ENCODE measurements at regions not wholly inside any gene's neighbourhood (a gene's known extent, or its start where the extent isn't known, plus 50 kb on each side); places are given as distances from the start of the nearest gene placed in this dataset.

DNA sequence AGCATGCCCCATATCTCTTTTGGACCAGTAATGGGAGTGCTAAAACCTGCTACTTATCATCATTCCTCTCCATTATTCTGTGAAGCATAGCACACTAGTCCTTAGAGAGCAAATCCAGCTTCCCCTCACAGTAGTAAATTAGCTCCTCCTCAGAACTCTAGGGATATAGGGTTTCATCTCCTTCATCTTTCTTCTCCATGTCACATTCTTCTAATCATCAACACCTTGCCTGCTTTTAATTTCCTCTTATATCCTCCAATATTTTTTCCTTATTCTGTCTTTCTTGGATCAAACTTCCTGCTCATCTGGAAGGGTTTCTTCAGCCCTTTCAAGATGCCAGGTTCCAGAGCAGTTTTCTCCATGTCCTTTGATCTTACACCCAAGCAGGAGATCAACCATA is 321.4 kb upstream of the ACVR2A start:
- ChIA-PET CTCF (interaction anchor here (1.0 kb wide), 1 partner anchor 10 kb away, joined by 3 read pairs; no protein-coding TSS in a partner anchor), POLR2A (no interaction called here)
- DNase-seq (ENCODE audit: extremely low spot score): no peak
- TF ChIP-seq, protein P1, sequence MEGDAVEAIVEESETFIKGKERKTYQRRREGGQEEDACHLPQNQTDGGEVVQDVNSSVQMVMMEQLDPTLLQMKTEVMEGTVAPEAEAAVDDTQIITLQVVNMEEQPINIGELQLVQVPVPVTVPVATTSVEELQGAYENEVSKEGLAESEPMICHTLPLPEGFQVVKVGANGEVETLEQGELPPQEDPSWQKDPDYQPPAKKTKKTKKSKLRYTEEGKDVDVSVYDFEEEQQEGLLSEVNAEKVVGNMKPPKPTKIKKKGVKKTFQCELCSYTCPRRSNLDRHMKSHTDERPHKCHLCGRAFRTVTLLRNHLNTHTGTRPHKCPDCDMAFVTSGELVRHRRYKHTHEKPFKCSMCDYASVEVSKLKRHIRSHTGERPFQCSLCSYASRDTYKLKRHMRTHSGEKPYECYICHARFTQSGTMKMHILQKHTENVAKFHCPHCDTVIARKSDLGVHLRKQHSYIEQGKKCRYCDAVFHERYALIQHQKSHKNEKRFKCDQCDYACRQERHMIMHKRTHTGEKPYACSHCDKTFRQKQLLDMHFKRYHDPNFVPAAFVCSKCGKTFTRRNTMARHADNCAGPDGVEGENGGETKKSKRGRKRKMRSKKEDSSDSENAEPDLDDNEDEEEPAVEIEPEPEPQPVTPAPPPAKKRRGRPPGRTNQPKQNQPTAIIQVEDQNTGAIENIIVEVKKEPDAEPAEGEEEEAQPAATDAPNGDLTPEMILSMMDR (IDR thresholded peaks at IDR 0.05; ENCODE audit: control extremely low read depth, extremely low read depth, low read depth, missing control alignments): no peak

DNA sequence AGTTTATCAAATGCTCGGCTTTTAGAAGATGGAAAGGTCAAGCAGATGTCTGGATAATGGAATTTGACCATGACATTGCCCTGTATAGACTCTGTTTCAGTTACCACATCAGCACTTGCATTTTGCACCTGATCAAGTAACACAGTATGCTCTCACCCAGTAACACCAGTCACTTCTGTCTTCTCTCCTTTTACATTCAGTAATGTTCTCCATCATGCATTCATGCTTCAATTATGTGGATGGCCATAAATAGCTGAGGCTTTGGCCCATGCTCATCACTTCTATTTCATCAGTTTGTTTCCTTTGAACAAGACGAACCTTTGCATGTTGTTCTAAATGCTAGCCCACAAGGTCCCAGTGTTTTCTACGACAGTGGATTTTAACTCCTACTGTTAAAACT is 322.9 kb upstream of the ACVR2A start:
- ChIA-PET CTCF (interaction anchor here (0.9 to 1.4 kb wide), 2 partner anchors 20 to 80 kb away, joined by 4 to 6 read pairs; no protein-coding TSS in a partner anchor), POLR2A (no interaction called here)

DNA sequence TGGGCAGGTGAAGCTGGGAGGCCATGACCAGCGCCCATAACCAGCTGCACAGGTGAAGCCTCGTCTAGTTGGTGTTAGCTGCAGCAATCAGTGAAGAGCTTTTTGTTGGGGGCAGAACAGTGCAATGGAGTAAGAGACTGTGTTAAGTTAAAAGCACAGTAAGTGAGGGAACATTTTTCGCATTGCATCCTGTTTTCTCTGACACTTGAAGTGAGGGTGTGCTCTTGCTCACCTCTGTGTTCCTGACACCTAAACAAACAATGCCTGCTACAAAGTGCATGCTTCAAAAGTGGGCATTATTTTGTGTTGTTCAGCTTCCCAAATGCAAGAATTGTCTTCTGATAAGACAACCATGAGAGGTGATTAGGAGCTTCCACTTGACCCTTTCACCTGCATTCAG is 324.0 kb upstream of the ACVR2A start:
- DNase-seq (ENCODE audit: extremely low spot score): no peak
- POLR2A ChIA-PET: no interaction called here
- TF ChIP-seq, protein P1 (IDR thresholded peaks at IDR 0.05; ENCODE audit: control extremely low read depth, extremely low read depth, low read depth, missing control alignments): no peak
- CTCF ChIA-PET: interaction anchor here (1.4 to 1.8 kb wide), 2 partner anchors 9 to 21 kb away, joined by 6 to 7 read pairs; no protein-coding TSS in a partner anchor

More for the DNA sequence above, 322.9 kb upstream of the ACVR2A start:
- TF ChIP-seq, protein P1 (IDR thresholded peaks at IDR 0.05; ENCODE audit: control extremely low read depth, extremely low read depth, low read depth, missing control alignments): no peak
- DNase-seq (ENCODE audit: extremely low spot score): no peak

DNA sequence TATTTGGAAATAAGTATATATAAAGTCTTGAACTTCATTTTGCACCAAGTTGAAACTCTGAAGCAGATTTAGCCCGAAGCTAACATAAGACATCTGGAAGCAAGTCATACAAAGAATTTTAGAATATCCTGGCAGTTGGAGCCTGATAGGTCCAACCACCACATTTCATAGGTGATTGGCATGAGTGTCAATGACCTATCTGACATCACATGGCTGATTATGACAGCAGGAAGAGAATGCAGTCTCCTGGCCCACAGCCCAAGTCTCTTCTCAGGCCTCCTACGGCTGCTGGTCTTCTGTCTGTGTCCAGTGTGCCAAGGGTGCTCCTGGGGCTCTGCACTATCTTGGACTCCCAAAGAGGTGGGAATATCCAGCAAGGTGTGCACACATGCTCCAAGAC is 325.7 kb upstream of the ACVR2A start:
- ChIA-PET CTCF (no interaction called here), POLR2A (no interaction called here)
- no peak for DNase-seq (ENCODE audit: extremely low spot score)
- TF ChIP-seq, protein P1 (IDR thresholded peaks at IDR 0.05; ENCODE audit: control extremely low read depth, extremely low read depth, low read depth, missing control alignments): no peak

DNA sequence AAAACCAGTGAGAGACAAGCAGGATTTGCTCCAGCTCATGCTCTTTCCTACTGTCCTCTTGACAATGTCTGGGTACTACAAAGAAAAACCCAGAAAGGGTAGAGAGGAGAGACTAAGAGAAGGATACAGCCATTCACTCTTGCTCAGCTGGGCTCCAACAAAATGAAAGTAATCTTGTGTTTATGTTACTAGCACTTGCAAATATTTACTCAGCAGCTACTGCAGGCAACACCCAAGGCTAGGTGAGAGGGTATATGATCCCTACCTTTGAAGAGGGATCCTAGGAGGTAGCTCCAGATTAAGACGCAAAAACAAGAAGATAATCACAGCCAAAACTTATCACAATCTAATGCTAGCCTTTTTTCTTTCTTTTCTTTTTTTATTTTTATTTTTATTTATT is 329.6 kb upstream of the ACVR2A start:
- TF ChIP-seq, protein P1 (IDR thresholded peaks at IDR 0.05; ENCODE audit: control extremely low read depth, extremely low read depth, low read depth, missing control alignments): no peak
- ChIA-PET CTCF (interaction anchor here (1.6 kb wide), 1 partner anchor 11 kb away, joined by 6 read pairs; no protein-coding TSS in a partner anchor), POLR2A (no interaction called here)
- no peak for DNase-seq (ENCODE audit: extremely low spot score)

DNA sequence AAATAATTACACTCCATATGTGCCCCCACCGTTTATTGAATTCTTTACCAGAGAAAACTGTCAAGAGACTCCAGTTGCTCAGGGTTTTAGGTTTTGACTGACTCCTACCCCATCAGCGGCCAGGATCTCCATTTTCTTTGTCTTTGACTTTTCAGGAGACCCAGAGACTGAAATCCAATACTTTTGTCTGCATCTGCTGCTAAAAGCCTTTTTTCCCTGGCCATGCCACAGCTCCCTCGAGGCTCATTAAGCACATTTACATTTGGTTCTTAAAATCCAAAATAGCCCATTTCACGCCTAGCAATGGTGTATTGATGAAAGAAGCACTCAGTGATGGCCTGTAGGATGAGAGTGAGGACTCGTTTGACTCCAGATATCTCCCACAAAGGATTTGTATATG is 332.6 kb upstream of the ACVR2A start:
- CTCF ChIA-PET: interaction anchor here (0.8 to 1.5 kb wide), 2 partner anchors 8 to 399 kb away, joined by 3 to 7 read pairs; no protein-coding TSS in a partner anchor
- TF ChIP-seq, protein P1 (IDR thresholded peaks at IDR 0.05; ENCODE audit: control extremely low read depth, extremely low read depth, low read depth, missing control alignments): no peak
- DNase-seq (ENCODE audit: extremely low spot score): no peak
- POLR2A ChIA-PET: no interaction called here
